ENCODE measurements at regions not wholly inside any gene's neighbourhood (a gene's known extent, or its start where the extent isn't known, plus 50 kb on each side); places are given as distances from the start of the nearest gene placed in this dataset.

DNA sequence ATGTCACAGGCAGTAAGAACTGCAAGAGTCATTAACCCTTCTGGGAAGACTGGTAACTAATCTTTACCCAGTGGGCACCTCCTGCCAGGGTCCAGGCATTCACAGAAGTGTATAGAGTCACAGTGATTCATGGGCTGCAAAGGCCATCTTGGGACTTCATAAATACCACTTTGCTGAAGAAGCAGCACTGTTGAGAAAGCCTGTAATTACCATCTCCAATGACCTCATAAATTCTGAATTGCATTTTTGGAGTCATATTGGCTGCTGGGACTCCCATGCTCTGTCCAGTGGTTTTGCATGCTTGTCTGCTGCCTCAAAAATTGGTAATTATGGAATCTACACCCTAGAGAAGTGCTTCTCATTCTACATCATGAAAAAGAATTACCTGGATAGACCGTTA, 837.2 kb downstream of the NTRK3 start:
- H3K4me3 ChIP-seq (ENCODE audit: low read length), result no peak overlapping the region
- no peak for DNase-seq (ENCODE audit: low read depth)
- TF ChIP-seq, protein P1, sequence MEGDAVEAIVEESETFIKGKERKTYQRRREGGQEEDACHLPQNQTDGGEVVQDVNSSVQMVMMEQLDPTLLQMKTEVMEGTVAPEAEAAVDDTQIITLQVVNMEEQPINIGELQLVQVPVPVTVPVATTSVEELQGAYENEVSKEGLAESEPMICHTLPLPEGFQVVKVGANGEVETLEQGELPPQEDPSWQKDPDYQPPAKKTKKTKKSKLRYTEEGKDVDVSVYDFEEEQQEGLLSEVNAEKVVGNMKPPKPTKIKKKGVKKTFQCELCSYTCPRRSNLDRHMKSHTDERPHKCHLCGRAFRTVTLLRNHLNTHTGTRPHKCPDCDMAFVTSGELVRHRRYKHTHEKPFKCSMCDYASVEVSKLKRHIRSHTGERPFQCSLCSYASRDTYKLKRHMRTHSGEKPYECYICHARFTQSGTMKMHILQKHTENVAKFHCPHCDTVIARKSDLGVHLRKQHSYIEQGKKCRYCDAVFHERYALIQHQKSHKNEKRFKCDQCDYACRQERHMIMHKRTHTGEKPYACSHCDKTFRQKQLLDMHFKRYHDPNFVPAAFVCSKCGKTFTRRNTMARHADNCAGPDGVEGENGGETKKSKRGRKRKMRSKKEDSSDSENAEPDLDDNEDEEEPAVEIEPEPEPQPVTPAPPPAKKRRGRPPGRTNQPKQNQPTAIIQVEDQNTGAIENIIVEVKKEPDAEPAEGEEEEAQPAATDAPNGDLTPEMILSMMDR (IDR thresholded peaks at IDR 0.05; ENCODE audit: insufficient read depth, low read depth, low read length, missing control alignments), result no peak

DNA sequence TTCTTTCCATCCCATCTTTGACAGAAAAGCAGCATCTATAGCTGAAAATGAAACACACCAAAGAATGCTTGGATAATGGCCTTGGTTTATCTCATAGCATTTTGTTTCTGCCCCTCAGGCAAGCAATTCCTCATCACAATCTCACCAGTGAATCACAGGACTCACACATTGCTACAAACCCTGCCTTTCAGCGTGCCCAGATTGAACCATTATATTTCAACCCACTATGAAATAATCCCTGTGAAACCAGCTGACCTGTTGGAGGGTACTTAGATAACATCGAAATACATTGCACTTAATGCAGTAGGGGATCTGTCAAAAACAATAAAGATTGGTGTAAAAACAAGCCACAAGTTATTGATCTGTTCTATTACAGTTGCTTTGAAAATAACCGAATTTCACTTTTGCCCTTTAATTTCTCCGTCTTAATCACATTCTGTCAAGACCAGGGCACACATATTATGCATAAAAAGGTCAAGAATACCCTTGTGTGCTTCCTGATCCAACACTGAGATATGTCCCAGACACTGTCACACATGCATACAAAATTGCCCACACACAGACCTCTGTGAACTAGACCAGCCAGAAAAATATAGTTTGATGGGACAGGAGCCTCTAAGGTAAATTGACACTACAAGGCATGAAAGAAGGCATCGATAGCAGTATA, 839.8 kb downstream of the NTRK3 start:
- peak; percentile 72 for DNase-seq (ENCODE audit: low read depth)
- no peak overlapping the region for H3K4me3 ChIP-seq (ENCODE audit: low read length)
- TF ChIP-seq, protein P1 (IDR thresholded peaks at IDR 0.05; ENCODE audit: insufficient read depth, low read depth, low read length, missing control alignments), result no peak

GRCh38 chr15:87408902-87409301, 847.6 kb downstream of the NTRK3 start:
- DNase-seq (ENCODE audit: low read depth), result no peak
- no peak overlapping the region for H3K4me3 ChIP-seq (ENCODE audit: low read length)
- TF ChIP-seq, protein P1 (IDR thresholded peaks at IDR 0.05; ENCODE audit: insufficient read depth, low read depth, low read length, missing control alignments), result no peak

- DNase-seq (ENCODE audit: low read depth), result no peak
- TF ChIP-seq, protein P1 (IDR thresholded peaks at IDR 0.05; ENCODE audit: insufficient read depth, low read depth, low read length, missing control alignments), result no peak
- H3K4me3 ChIP-seq (ENCODE audit: low read length), result no peak overlapping the region
Measured at GRCh38 chr15:87403973-87404372, 852.6 kb downstream of the NTRK3 start.

DNA sequence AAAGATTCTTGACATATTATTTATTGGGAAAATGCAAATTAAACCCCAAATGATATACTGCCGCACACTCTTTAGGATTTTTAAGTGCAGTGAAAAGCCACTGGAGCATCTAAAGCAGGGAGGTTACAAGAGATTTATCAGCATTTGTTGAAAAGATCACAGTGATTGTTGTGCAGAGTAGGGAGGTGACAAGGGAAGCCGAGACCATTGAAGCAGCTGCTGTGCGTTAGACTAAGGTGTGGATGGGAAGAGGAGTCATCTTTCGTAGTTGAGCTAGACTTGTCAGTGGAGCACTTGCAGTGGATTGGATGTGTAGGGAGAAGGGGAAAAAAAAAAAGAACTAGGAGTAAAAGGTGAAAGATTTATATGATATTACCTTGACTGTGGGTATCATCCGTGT, 854.6 kb downstream of the NTRK3 start:
- H3K4me3 ChIP-seq (ENCODE audit: low read length), result no peak overlapping the region
- TF ChIP-seq, protein P1 (IDR thresholded peaks at IDR 0.05; ENCODE audit: insufficient read depth, low read depth, low read length, missing control alignments), result no peak
- no peak for DNase-seq (ENCODE audit: low read depth)

- peak; percentile 8 for DNase-seq (ENCODE audit: low read depth)
- TF ChIP-seq, protein P1 (IDR thresholded peaks at IDR 0.05; ENCODE audit: insufficient read depth, low read depth, low read length, missing control alignments), result no peak
- H3K4me3 ChIP-seq (ENCODE audit: low read length), result no peak overlapping the region
Measured at GRCh38 chr15:87394676-87395075, 861.9 kb downstream of the NTRK3 start.

- TF ChIP-seq, protein P1 (IDR thresholded peaks at IDR 0.05; ENCODE audit: insufficient read depth, low read depth, low read length, missing control alignments), result no peak
- H3K4me3 ChIP-seq (ENCODE audit: low read length), result no peak overlapping the region
- peak; percentile 78 for DNase-seq (ENCODE audit: low read depth)
Measured at GRCh38 chr15:87387766-87388165, 868.8 kb downstream of the NTRK3 start.

All from epithelial cell of esophagus (primary cell).